SK-N-SH treated with all-trans-retinoic acid at 6 μM for 48 hours (cell line): ENCODE measurements at regions not wholly inside any gene's neighbourhood (a gene's known extent, or its start where the extent isn't known, plus 50 kb on each side); places are given as distances from the start of the nearest gene placed in this dataset.

Source experiments
- ARNTL ChIP-seq: fragments of 450-650 bp; formaldehyde crosslinking; IDR thresholded peaks from 2 replicates; pipeline ENCODE4 v1.5.0; 2020; ENCODE audit warnings: low read depth, mild to moderate bottlenecking, moderate library complexity, borderline replicate concordance
- CREB5 ChIP-seq: fragments of 250-450 bp; sonication (Bioruptor Pico); IDR thresholded peaks from 2 replicates; pipeline ENCODE4 v1.5.1; 2020; ENCODE audit warnings: low read depth, mild to moderate bottlenecking, moderate library complexity
- CSDC2 ChIP-seq: fragments of 250-450 bp; sonication (Bioruptor Pico); IDR thresholded peaks from 2 replicates; pipeline ENCODE4 v1.5.0; 2020; ENCODE audit warnings: mild to moderate bottlenecking, moderate library complexity
- CSRNP3 ChIP-seq: fragments of 250-450 bp; sonication (Bioruptor Pico); IDR thresholded peaks from 2 replicates; pipeline ENCODE4 v1.5.1; 2021; ENCODE audit warnings: mild to moderate bottlenecking, moderate library complexity
- ISL1 ChIP-seq: fragments of 250-450 bp; sonication (Bioruptor Pico); IDR thresholded peaks from 2 replicates; pipeline ENCODE4 v2.1.2; 2022; ENCODE audit warnings: mild to moderate bottlenecking, moderate library complexity
- OSR1 ChIP-seq: fragments of 250-450 bp; sonication (Bioruptor Pico); IDR thresholded peaks from 2 replicates; pipeline ENCODE4 v1.8.0; 2022; ENCODE audit warnings: moderate library complexity, mild to moderate bottlenecking, inconsistent platforms
- PATZ1 ChIP-seq: fragments of 250-450 bp; sonication (Bioruptor Pico); IDR thresholded peaks from 2 replicates; pipeline ENCODE4 v1.8.0; 2020; ENCODE audit warnings: mild to moderate bottlenecking, moderate library complexity, borderline replicate concordance
- POU6F1 ChIP-seq: fragments of 250-450 bp; sonication (Bioruptor Pico); IDR thresholded peaks from 2 replicates; pipeline ENCODE4 v1.8.0; 2021; ENCODE audit warnings: low read depth, mild to moderate bottlenecking, moderate library complexity, borderline replicate concordance
- TSHZ2 ChIP-seq: fragments of 250-450 bp; sonication (Bioruptor Pico); IDR thresholded peaks from 2 replicates; pipeline ENCODE4 v1.5.0; 2020; ENCODE audit warnings: mild to moderate bottlenecking, moderate library complexity
- ZFP3 ChIP-seq: fragments of 250-450 bp; sonication (Bioruptor Pico); IDR thresholded peaks from 2 replicates; pipeline ENCODE4 v1.5.0; 2020; ENCODE audit warnings: mild to moderate bottlenecking, moderate library complexity
- ZFP30 ChIP-seq: fragments of 450-650 bp; formaldehyde crosslinking; IDR thresholded peaks from 2 replicates; pipeline ENCODE4 v1.5.0; 2022; ENCODE audit warnings: mild to moderate bottlenecking, moderate library complexity
- ZNF70 ChIP-seq: fragments of 450-650 bp; formaldehyde crosslinking; IDR thresholded peaks from 2 replicates; pipeline ENCODE4 v1.5.0; 2020; ENCODE audit warnings: mild to moderate bottlenecking, moderate library complexity
- ZNF8 ChIP-seq: fragments of 450-650 bp; formaldehyde crosslinking; IDR thresholded peaks from 2 replicates; pipeline ENCODE4 v1.5.0; 2020; ENCODE audit warnings: mild to moderate bottlenecking, moderate library complexity

- TF ChIP-seq ZNF70 (no peak), POU6F1 (CRISPR knock-in tag) (no peak), ZNF8 (no peak), ZFP30 (CRISPR knock-in tag) (no peak), PATZ1 (CRISPR knock-in tag) (no peak), ISL1 (CRISPR knock-in tag) (no peak), ZFP3 (no peak), TSHZ2 (no peak), ARNTL (CRISPR knock-in tag) (no peak), CSRNP3 (CRISPR knock-in tag) (no peak), CSDC2 (CRISPR knock-in tag) (no peak), OSR1 (no peak), CREB5 (CRISPR knock-in tag) (no peak)
Observed at GRCh38 chr6:77017537-77017936, 445.8 kb downstream of the HTR1B start.
